Small intestine (tissue), 7 donors: ENCODE measurements at regions not wholly inside any gene's neighbourhood (a gene's known extent, or its start where the extent isn't known, plus 50 kb on each side); places are given as distances from the start of the nearest gene placed in this dataset.

ENCODE experiments used
- DNase-seq, 2 donors: peaks; one replicate each; pipeline versions ENCODE4 v3.0.0 to v3.0.0-alpha.2; 2013
- FAIRE-seq: peaks from 2 replicates; lab custom pipeline; 2012; peaks lifted over from hg19 to GRCh38; lab: Jason Lieb, UNC
- H3K27ac ChIP-seq, 3 donors: one replicate each; pipeline ENCODE4 v1.5.1; 2013; ENCODE audit warnings: low read length in 2 of 3, mild to moderate bottlenecking in 2 of 3, control low read depth in 1 of 3, inconsistent platforms in 1 of 3, low read depth in 1 of 3, moderate library complexity in 1 of 3
- H3K27me3 ChIP-seq, 3 donors: one replicate each; pipeline ENCODE4 v1.6.1; 2013; ENCODE audit warnings: low read length in 3 of 3, inconsistent platforms in 1 of 3; ENCODE audit not compliant: control insufficient read depth in 3 of 3, insufficient read depth in 3 of 3
- H3K36me3 ChIP-seq, 3 donors: one replicate each; pipeline ENCODE4 v1.6.1; 2013; ENCODE audit warnings: low read length in 3 of 3, inconsistent platforms in 1 of 3, low read depth in 1 of 3, mild to moderate bottlenecking in 1 of 3, moderate library complexity in 1 of 3; ENCODE audit not compliant: control insufficient read depth in 3 of 3, insufficient read depth in 2 of 3
- H3K4me1 ChIP-seq, 3 donors: one replicate each; pipeline ENCODE4 v1.6.1; 2013; ENCODE audit warnings: low read length in 2 of 3, inconsistent platforms in 1 of 3, low read depth in 1 of 3, mild to moderate bottlenecking in 1 of 3, moderate library complexity in 1 of 3; ENCODE audit not compliant: control insufficient read depth in 3 of 3, insufficient read depth in 2 of 3
- H3K4me3 ChIP-seq, 3 donors: one replicate each; pipeline ENCODE4 v1.5.1; 2013; ENCODE audit warnings: low read length in 3 of 3, control low read depth in 1 of 3, inconsistent platforms in 1 of 3, low read depth in 1 of 3, mild to moderate bottlenecking in 1 of 3, moderate library complexity in 1 of 3
- H3K9me3 ChIP-seq, 2 donors: one replicate each; pipeline ENCODE4 v1.6.1; 2013; ENCODE audit warnings: low read depth in 1 of 2, low read length in 1 of 2; ENCODE audit not compliant: control insufficient read depth in 2 of 2, insufficient read depth in 1 of 2
- WGBS, 3 donors: extraction: QIAGEN DNeasy Blood & Tissue Kit; methylation state at CpG; one replicate each; pipeline ENCODE4 v1.1.7; 2013; 5-methylcytosine and 5-hydroxymethylcytosine counted together
- donor health status: healthy with polysubstance abuse.
- donor health status: control.
- donor health status: control.
- donor health status: Bipolar disorder and iron deficiency.
- donor health status: healthy.

GRCh38 chr20:39144757-39145156 is 182.6 kb downstream of the DHX35 start:
- no peaks in the 10 kb centered on the region for H3K36me3 ChIP-seq
- H3K4me1 ChIP-seq = no peaks in the 10 kb centered on the region
- no peak overlapping the region for H3K4me3 ChIP-seq
- WGBS, 3 donors = 86 to 91% (median 89%) methylated on average over 4 of the region's 4 CpGs
- no peaks in the 10 kb centered on the region for H3K27me3 ChIP-seq
- no peaks in the 10 kb centered on the region for H3K9me3 ChIP-seq
- FAIRE-seq = no peak
- H3K27ac ChIP-seq = no peak overlapping the region
- DNase-seq = no peak

- Histone ChIP-seq H3K9me3 (no peaks in the 10 kb centered on the region), H3K27ac (no peak overlapping the region), H3K4me3 (no peak overlapping the region), H3K36me3 (no peaks in the 10 kb centered on the region), H3K4me1 (no peaks in the 10 kb centered on the region), H3K27me3 (peaks cover 0 to 2% (median 0%) of the 10 kb centered on the region in 3 donors)
- no peak for DNase-seq
- 61 to 66% (median 64%) methylated on average over 13 of the region's 13 CpGs for WGBS, 3 donors
- FAIRE-seq = no peak
Observed at GRCh38 chr20:39142407-39143096, 180.4 kb downstream of the DHX35 start.

- Histone ChIP-seq H3K27ac (no peak overlapping the region), H3K36me3 (no peaks in the 10 kb centered on the region), H3K27me3 (peaks cover 0 to 2% (median 0%) of the 10 kb centered on the region in 3 donors), H3K4me3 (no peak overlapping the region), H3K4me1 (no peaks in the 10 kb centered on the region), H3K9me3 (no peaks in the 10 kb centered on the region)
- no peak for FAIRE-seq
- no peak for DNase-seq
Observed at GRCh38 chr20:39137299-39137698, 175.2 kb downstream of the DHX35 start.

- DNase-seq = no peak
- H3K4me3 ChIP-seq = no peak overlapping the region
- peaks cover 0 to 2% (median 0%) of the 10 kb centered on the region in 3 donors for H3K27me3 ChIP-seq
- no peaks in the 10 kb centered on the region for H3K36me3 ChIP-seq
- no peak overlapping the region for H3K27ac ChIP-seq
- 72 to 87% (median 79%) methylated on average over 6 of the region's 6 CpGs for WGBS, 3 donors
- H3K4me1 ChIP-seq = no peaks in the 10 kb centered on the region
- H3K9me3 ChIP-seq = no peaks in the 10 kb centered on the region
- FAIRE-seq = no peak
Observed at GRCh38 chr20:39136798-39137197, 174.7 kb downstream of the DHX35 start.

GRCh38 chr20:39135885-39136544 is 173.9 kb downstream of the DHX35 start:
- Histone ChIP-seq H3K36me3 (no peaks in the 10 kb centered on the region), H3K4me1 (no peaks in the 10 kb centered on the region), H3K27me3 (peaks cover 0 to 2% (median 0%) of the 10 kb centered on the region in 3 donors), H3K9me3 (no peaks in the 10 kb centered on the region), H3K27ac (no peak overlapping the region), H3K4me3 (no peak overlapping the region)
- 86 to 90% (median 88%) methylated on average over 15 of the region's 15 CpGs for WGBS, 3 donors
- DNase-seq (no peak), FAIRE-seq (no peak)

GRCh38 chr20:39133201-39133600 is 171.1 kb downstream of the DHX35 start:
- Histone ChIP-seq H3K36me3 (no peaks in the 10 kb centered on the region), H3K4me1 (no peaks in the 10 kb centered on the region), H3K27me3 (peaks cover 0 to 2% (median 0%) of the 10 kb centered on the region in 3 donors), H3K4me3 (no peak overlapping the region), H3K27ac (no peak overlapping the region), H3K9me3 (no peaks in the 10 kb centered on the region)
- DNase-seq (no peak), FAIRE-seq (no peak)
- WGBS, 3 donors = 85 to 91% (median 88%) methylated on average over 4 of the region's 4 CpGs

- H3K27ac ChIP-seq = no peak overlapping the region
- H3K27me3 ChIP-seq = no peaks in the 10 kb centered on the region
- 83 to 89% (median 89%) methylated on average over 5 of the region's 5 CpGs for WGBS, 3 donors
- H3K4me1 ChIP-seq = no peaks in the 10 kb centered on the region
- H3K36me3 ChIP-seq = no peaks in the 10 kb centered on the region
- FAIRE-seq = no peak
- no peaks in the 10 kb centered on the region for H3K9me3 ChIP-seq
- H3K4me3 ChIP-seq = no peak overlapping the region
- no peak for DNase-seq
Observed at GRCh38 chr20:39132511-39132910, 170.4 kb downstream of the DHX35 start.

- no peak overlapping the region for H3K4me3 ChIP-seq
- FAIRE-seq = no peak
Observed at GRCh38 chr20:39132093-39132492, 169.9 kb downstream of the DHX35 start.

More at GRCh38 chr20:39132093-39132492, 169.9 kb downstream of the DHX35 start:
- DNase-seq = no peak
- Histone ChIP-seq H3K36me3 (no peaks in the 10 kb centered on the region), H3K9me3 (no peaks in the 10 kb centered on the region), H3K4me1 (no peaks in the 10 kb centered on the region), H3K27me3 (no peaks in the 10 kb centered on the region), H3K27ac (no peak overlapping the region)
